DMS53 treated with DMSO at 0.1 percent for 48 hours (cell line): ENCODE measurements at regions not wholly inside any gene's neighbourhood (a gene's known extent, or its start where the extent isn't known, plus 50 kb on each side); places are given as distances from the start of the nearest gene placed in this dataset.

Source experiments
- DNase-seq: peaks from one replicate; lab custom pipeline; 2025; ENCODE audit not compliant: unreplicated experiment; lab: John Stamatoyannopoulos, UW

DNA sequence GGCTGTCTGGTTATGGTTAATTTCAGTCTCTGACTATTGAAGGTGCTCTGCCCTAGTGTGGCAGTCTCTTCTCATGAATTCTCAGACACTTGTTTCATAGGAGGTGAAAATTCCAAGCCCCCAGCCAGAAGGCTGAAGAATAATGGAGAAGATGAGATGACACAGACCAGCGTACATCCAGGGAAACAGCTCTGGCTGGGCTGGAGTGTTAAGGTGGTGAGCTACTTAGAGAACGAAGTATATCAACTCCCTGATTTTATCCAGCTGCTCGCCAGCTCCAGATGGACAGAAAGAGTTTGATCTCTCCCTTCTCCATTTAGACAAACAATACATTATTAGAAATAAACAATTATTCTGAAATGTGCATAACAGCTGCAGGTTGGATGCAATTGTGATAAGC is 494.5 kb upstream of the RGMA start:
- no peak for DNase-seq

DNA sequence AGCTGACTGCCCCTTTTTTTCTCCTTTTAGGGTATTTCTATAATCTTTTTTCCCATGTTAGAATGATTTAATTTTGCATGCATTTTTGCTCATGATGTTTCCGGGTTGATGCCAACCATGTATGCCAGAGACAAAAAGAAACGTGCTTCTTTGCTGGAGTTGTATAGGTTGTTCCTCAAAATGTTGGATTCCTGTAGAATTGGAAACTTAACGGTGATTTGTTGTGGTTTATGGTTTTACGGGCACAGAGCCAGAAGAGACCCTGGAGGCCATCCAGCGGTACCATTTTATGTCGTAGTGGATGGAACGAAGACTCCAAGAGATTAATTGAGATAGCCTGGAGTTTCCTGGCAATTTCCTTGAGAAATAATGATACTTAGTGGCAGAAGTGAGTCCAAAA is 481.5 kb upstream of the RGMA start:
- no peak for DNase-seq

DNA sequence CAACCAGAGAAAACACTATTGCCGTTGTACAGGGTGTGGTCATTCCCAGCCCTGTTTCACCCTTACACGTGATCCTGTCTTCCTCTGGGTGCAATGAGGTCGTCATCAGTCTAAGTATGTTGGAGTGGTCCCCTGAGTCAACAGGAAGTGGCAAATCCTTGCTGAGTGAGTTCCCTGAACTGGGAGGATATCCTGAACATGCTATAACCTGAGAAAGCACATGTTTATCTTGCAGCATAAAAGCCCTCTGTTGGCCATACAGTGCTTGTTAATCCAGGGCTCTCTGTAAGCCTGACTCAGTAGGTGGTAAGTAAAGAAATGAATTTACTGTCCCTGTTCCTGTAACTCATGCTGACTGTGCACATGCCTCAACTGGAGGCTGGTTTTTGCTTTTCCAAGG is 477.8 kb upstream of the RGMA start:
- no peak for DNase-seq

DNA sequence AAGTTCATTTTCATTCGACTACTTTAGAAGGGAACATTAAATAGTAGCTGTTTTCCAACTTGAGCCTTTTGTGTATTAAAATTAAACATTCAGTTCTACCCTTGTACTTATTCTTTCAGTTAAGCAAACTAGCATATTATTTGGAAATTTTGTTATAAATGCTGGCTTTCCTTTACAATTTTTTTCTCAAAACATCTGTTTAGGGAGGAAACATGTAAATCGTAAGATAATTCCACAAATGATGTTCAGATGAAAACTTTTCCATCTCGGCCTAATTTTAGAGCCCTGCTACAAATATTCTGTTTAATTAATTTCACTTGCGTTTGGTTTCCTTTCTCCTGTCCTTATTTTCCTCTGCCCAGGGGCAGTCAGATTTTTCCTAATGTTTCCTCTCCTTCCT is 476.2 kb upstream of the RGMA start:
- no peak for DNase-seq

DNA sequence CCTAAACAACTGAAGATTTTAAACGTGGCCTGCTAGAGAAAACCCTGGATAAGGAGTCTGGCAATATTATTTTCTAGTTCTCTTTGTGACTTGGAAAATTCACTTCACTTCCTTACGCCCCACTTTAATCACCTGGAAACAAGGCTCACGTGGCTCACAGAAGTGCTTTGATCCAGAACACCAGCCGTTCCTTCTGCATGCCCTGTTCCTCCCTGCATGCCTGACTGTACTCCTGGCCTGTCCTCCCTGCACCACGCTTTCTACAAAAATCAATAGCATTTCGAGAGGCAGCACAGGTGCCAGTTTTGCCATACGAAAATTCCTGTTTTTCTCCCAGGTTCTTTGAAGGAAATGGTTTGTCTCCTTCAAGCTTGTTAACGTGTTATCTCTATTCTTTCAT is 474.2 kb upstream of the RGMA start:
- DNase-seq, result no peak

DNA sequence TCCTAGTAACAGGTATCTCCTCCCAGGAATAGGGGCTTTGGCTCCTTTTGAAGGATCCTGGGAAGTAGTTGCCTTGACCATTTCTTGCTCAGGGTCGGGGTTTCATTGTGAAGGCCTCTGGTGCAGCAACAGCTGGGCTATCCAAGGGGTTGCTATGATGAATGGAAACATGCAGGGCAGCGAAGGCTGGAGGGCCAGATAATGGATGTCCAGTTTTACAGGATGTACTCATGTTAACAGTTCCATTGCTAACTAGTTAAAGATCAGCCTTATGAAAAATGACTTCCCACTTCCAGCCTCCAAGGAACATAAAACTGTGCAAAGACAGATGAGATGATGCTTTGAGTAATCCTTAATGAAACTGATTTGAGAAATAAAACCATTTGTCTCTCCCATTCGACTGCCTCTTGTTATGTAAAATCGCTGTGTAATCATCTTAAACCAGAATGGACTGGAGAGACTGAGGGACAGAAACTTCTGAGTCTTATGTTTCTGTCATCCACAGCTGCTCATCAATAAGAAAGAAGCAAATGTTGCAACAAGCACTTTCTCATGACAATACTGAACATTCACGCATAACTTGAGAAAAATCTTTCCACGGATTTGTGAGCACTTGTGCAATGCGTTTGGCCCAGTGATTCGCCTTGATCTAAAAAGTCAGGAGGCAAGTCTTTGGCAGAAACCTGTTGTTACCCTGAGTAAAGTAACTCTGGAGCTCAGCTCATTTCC is 473.5 kb upstream of the RGMA start:
- DNase-seq, result no peak

DNA sequence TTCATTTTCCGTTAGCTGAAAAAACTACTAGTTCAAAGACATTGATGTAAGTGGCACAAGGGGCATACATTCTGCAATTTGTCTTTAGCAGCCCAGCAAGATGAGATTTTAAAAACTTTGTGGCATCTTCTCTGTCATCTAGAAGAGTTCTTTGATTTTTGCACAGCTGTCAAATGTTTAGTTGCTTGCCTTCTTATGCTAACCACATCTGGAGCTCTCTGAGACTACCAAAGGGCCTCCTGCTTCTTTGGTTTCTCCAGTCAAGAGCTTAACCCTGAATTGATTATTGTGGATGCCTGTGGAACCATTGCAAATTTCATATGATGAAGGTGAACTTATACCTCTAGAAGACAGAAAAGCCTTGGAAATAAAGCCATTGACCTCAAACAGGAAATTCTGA is 468.7 kb upstream of the RGMA start:
- no peak for DNase-seq

DNA sequence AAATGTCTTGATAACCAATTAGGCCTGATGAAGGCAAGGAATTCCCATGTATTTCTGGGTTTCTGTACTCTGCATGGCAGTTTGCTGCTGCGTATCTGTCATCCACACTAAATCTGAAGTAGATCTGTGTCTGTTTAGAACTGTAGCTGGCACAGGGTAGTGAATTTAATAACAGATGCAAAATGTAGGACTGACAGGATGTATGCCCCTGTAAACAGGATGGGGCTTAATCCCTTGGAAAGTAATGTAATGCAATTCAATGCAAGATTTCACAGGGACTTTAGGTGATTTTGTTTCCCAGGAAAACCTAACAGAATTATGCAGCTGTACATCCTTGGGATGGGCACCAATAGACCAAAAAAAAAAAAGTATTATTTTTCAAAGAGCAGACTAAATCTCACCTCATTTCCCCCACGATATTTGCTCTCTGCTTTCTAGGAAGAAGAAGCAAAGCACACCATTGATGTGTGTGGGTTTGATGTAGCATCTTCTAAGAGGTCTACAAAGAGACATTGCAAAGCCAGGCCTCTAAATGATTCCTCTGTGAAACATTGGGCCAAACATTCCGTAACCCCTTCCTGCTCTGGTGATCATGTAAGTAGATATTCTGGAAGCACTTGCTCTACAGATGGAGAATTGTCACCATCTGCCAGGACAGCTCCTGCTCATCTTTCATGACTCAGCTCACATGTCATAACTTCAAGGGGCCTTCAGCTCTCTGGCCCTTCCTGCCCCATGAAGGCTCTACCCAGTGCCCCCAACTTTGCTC is 464.3 kb upstream of the RGMA start:
- no peak for DNase-seq

DNA sequence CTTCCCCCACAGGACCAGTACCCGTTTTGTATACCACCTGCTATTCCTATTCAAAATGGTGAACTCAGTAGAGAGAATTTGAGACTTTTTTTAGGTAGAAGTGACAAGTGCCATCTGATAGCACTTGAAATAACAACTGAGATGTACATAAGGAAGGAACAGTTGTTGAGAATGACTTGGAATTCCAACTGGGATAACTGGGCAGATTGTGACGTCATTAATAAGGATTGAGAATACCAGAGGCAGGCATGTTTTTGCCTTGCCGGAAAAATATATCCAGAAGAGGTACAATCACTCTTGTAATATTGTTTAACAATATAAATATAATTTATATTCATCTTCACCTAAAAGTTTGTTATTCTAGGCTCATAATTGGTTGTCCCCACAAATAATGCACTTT is 454.1 kb upstream of the RGMA start:
- DNase-seq, result no peak

DNA sequence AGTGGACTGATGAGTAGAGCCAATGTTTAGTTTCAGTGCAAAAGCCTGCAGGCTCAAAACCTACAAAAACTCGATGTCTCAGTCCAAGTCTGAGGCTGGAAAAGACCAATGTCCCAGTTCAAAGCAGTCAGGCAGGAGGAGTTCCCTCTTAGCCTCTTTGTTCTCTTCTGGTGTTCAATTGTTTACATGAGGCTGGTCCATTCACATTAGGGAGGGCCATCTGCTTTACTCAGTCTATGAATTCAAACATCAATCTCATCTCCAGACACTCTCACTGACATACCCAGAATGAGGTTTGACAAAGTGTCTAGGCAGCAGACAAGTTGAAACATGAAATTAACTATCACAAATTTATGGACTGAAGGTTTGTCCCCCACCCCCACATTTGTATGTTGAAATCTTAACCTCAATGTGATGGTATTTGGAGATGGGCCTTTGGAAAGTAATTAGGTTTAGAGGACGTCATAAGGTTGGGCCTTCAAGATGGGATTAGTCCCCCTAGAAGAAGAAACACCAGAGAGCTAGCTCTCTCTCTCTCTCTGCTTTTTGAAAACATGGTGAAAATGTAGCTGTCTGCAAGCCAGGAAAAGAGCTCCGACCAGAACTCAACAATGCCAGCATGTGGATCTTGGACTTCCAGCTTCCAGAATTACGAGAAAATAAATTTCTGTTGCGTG is 438.5 kb upstream of the RGMA start:
- DNase-seq, result peak; percentile 1

DNA sequence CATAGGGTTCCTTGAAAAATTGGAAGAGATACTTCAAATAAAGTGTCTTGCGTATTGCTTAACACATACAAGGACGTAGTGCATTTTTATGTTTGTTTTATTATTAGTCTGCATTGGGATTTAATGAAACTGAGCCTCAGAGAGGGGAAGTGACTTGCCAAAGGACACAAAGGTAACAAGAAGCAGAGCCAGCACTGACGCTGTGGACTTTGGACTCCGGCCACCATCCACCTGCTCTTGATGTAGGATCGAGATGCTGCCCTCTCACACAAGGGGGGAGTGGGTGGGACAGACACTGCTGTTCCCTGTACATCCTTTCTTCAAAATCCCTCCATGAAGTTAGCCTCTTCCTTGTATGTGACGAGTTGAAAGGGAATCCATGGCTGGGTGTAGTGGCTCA is 435.4 kb upstream of the RGMA start:
- no peak for DNase-seq

DNA sequence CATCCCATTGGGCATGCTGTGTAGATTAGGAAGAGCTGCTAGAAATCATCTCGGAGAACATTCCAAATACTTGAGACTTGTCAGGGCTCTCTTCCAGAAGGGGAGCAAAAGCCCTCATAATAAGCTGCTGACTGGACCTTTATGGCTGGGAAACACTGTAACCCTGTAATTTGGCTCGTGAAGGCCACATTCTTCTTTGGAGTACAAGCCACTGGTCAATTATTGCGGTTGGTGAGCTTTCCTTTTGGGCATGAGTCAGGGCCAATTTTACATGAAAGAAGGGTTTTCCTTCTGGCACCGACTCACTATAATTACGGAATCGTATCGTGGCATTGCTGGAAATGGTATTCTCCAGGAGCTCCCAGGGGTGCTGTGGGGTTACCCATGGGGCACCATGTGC is 434.5 kb upstream of the RGMA start:
- no peak for DNase-seq

DNA sequence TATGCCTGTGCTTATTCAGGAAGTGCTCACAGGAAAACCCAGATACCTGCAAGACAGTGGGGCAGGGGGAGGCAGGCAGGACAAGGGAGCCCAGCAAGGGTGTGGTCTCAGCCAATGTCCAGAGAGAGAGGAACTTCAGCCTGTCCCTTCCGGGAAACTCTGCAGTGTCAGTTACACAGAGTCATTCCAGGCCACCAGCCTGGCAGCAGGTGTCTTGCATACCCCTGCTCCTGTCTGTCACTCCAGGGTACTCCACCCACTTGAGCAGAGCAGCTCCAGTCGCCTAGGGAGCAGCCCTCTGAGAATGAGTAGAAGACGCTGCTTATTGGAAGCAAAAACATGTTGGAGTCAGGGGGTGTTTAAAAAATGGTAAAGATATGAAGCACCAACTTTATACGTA is 431.2 kb upstream of the RGMA start:
- no peak for DNase-seq

DNA sequence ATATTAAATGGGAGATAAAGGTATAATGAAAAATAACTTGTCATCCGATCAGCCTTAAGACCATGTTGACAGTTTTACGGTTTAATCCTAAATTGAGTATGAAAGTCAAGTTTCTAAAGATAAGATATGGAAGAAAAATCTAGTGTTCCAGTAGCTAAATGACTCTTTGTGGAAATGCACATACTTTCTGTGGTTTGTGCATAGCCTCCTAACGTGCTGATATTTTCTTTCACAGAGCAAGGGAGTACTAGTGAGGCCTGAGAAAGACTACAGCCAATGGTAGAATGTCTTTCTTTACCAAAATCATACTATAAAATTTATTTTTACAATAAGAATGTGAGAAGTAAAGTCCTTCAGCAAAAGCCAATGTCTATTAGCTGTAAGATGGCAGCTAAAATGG is 430.6 kb upstream of the RGMA start:
- DNase-seq, result no peak

DNA sequence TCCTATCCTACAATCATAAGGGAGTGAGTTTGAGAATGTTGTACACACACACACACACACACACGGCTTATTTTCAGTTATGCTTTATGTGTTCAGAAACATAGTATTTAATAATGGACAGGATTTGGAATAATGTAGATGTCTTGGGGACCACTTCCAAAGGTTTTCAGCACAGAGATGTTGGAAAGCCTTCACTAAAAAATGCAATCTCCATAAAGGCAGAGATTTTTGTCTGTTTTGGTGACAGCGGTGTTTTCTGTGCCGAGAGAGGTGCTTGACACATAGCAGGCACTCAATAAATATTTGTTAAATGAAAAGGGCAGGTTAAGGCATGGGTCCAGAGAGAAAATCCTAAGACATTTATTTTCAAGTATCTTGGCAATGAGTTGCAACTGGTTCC is 428.2 kb upstream of the RGMA start:
- no peak for DNase-seq

DNA sequence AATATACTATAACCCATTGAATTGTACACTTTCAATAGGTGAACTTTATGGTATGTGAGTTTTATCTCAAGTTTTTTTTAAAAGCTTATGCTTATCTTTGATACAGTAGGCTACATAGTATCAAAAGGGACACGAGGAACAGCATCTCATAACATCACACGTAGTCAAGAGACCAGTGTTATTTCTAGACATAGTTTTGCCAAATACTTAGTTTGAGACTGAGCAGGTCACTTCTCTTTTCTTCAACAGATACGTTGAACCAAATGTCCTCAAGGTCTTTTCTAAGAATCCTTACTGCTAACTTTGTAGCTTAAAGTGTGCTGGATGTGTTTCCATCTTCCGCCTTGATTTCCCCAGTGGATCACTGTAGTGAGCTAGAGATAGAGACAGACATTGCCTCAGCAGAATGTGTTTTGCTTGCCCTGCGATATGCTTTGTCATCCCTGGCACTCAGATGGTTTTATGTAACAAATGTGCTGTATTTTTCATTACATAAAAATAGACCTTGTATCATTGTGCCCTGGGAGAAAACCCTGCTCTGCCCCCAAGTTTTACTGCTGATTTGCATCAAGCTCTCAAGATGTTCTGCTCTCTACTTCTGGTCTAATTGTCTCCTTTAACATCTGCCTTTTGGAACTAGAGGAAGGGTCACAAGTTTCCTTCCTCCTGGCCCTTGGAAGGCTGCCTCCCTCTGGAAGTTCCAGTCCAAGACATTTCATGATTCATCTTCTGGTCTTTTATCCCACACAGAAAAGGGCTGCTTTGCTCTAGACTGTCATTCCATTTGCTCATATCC is 426.4 kb upstream of the RGMA start:
- DNase-seq, result no peak

DNA sequence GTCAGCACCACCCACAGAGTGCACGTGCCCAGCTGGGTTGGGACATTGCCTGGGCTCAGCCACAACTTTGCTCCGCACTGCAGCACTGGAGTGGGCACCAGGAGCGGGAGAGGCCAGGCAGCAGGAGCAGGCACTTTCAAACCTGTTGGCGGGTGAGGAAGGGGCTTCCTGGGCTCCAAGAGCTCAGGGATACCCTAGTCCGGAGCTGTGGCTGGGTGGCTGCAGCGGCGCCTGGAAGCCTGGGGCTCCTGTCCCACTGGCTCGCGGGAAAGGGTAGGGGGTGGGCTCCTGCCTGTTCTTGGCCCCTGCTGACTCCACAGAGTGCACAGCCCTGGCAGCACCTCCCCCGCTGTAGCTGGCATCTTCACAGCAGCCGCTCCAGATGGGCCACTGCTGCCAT is 417.6 kb upstream of the RGMA start:
- no peak for DNase-seq

DNA sequence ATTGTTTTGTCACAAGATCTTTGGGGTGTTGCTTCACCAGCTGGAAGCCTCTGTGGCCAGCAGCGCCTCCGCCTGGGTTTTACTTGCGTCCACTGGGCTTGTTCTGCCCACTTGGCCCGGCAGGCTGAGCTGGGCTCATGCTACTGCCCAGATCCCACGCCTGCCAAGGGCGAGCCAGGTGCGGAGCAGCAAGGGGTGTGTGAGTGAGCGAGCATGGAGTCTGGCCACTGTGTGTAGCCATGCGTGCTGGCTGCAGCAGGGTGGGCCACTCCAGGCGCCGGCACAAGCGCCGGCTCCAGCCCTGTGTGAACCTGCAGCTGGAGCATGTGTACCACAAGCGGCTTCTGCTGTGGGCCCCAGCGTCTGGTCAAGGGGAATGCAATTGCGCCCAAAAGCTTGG is 416.5 kb upstream of the RGMA start:
- DNase-seq, result no peak

DNA sequence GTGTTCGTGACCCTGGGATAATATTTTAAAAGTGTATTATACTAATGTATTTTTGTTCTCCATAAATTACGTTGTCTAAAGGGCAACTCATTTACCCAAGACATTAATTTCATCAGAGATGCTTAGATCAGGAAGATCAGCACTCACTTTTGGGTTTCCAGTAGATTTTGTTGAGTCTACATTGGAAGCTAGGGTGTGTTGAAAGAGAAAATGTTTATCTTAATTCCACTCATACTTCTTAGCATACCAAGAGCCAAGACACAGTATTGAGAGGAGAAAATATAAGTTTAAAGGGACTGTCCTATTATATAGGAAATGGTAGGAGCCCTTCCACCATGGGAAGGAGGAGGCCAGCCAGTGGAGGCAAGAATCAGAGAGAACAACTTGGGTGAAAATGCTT is 412.9 kb upstream of the RGMA start:
- DNase-seq, result no peak

DNA sequence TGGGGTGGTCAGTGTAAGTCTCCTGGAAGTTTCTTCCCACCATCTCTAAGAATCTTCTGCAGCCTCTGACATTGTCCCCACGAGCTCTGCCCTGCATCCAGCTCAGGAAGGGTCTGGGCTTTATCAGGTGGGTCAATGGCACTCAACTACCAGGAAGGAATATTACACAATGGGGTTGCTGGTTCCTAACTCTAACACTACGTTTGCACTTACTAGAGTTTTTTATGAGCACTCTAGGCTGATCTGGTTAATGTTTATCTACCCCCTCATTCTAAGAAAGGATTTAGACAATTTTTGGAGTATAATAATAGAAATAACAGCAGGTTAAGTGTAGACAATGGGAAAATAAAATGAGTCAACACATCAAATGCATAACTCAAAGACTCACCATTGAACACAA is 411.1 kb upstream of the RGMA start:
- no peak for DNase-seq

DNA sequence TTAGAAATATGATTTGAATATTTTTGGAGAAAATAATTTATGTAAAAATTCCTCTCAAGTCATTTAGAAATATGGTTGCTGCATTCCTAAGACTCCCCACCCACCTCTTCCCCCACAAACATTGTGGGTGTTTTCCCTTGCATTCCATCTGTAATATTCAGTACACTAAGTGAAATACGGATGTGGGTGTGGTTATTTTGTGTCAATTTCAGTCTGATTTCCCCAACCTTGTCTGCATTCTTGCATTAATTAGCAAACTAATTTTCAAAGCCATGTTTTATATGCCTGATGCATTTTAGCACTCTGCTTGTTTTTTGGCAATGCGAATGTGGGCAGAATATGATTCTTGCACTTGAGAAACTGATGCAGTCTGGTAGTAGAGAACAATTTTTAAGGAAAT is 408.3 kb upstream of the RGMA start:
- no peak for DNase-seq

DNA sequence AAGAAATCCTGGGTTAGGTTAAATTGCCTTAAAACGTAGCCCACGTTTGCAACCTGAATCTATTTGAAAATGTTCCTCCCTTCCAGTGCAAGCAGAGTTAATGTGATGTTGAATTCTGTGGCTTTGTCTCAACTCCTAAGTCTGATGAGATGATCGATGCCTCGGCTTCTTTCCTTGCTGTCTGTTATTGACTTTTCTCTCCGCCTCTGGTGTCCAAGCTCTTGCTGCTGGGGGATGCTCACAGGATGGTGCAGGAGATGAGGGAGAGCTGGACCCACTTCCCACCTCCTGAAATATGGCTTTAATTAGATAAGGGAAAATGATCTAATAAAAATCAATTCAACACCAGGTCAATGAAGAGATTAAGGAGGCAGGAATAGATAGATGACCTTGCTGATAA is 407.9 kb upstream of the RGMA start:
- no peak for DNase-seq
